CD4-positive, alpha-beta T cell (primary cell): ENCODE measurements at regions not wholly inside any gene's neighbourhood (a gene's known extent, or its start where the extent isn't known, plus 50 kb on each side); places are given as distances from the start of the nearest gene placed in this dataset.

ENCODE experiments used
- ATAC-seq: fragments of 200-7000 bp; cut with Tn5 transposase; one replicate; pipeline ENCODE4 v1.10.0; 2022; ENCODE audit warnings: mild to moderate bottlenecking; ENCODE audit not compliant: poor library complexity
- CTCF ChIA-PET: fragments of 350-600 bp; sonication (Branson Sonifier 250); formaldehyde crosslinking; loops from one replicate; lab custom pipeline; 2021; ENCODE audit warnings: antibody characterized with exemption, inconsistent platforms; lab: Charles Lee
- POLR2A ChIA-PET: fragments of 350-600 bp; sonication (Branson Sonifier 250); formaldehyde crosslinking; loops from one replicate; lab custom pipeline; 2021; ENCODE audit warnings: antibody characterized with exemption, inconsistent platforms; lab: Charles Lee
- DNase-seq, 14 experiments: peaks; one replicate each; pipeline ENCODE4 v3.0.0-alpha.2; 2013 to 2020; ENCODE audit warnings: mixed read lengths in 2 of 14
- H3K27ac ChIP-seq, 2 donors: one replicate each; pipeline versions ENCODE4 v1.5.1 to v1.7.0; 2013; ENCODE audit warnings: low read length in 2 of 2, low read depth in 1 of 2, mild to moderate bottlenecking in 1 of 2
- H3K27me3 ChIP-seq, 2 experiments: 1 replicate in 1 of 2; 2 replicates in 1 of 2; pipeline versions ENCODE4 v1.6.1 to v1.7.0; 2013; ENCODE audit warnings: low read length in 2 of 2, control low read depth in 1 of 2, mild to moderate bottlenecking in 1 of 2, moderate library complexity in 1 of 2; ENCODE audit not compliant: insufficient read depth in 2 of 2, control insufficient read depth in 1 of 2
- H3K36me3 ChIP-seq: one replicate; pipeline ENCODE4 v1.6.1; 2013; ENCODE audit warnings: low read length, control low read depth; ENCODE audit not compliant: insufficient read depth
- H3K4me1 ChIP-seq: one replicate; pipeline ENCODE4 v1.6.1; 2013; ENCODE audit warnings: low read length, control low read depth; ENCODE audit not compliant: insufficient read depth
- H3K4me3 ChIP-seq: one replicate; pipeline ENCODE4 v1.5.1; 2013; ENCODE audit warnings: mild to moderate bottlenecking, low read length, moderate library complexity
- H3K9me3 ChIP-seq, 2 experiments: 1 replicate in 1 of 2; 2 replicates in 1 of 2; pipeline versions ENCODE4 v1.6.1 to v1.7.0; 2013; ENCODE audit warnings: low read length in 2 of 2, mild to moderate bottlenecking in 2 of 2, control low read depth in 1 of 2, moderate library complexity in 1 of 2; ENCODE audit not compliant: control insufficient read depth in 1 of 2, insufficient read depth in 1 of 2
- H3K27ac Mint-ChIP-seq: one replicate; pipeline ENCODE4 v1.8.0; 2020; ENCODE audit warnings: mixed read lengths
- H3K27me3 Mint-ChIP-seq: one replicate; pipeline ENCODE4 v1.8.0; 2021; ENCODE audit warnings: mixed read lengths
- H3K36me3 Mint-ChIP-seq: one replicate; pipeline ENCODE4 v1.8.0; 2021; ENCODE audit warnings: low read depth, mixed read lengths
- H3K4me1 Mint-ChIP-seq: one replicate; pipeline ENCODE4 v1.8.0; 2021; ENCODE audit warnings: low read depth, mixed read lengths
- H3K4me3 Mint-ChIP-seq: one replicate; pipeline ENCODE4 v1.8.0; 2020; ENCODE audit warnings: mild to moderate bottlenecking, mixed read lengths
- H3K9me3 Mint-ChIP-seq: one replicate; pipeline ENCODE4 v1.8.0; 2020; ENCODE audit warnings: mixed read lengths
- intact Hi-C, 2 experiments: fragments of 100-400 bp; cut with DNase I in 1 of 2; cut with micrococcal nuclease in 1 of 2; formaldehyde crosslinking; loops; one replicate each; pipeline versions ENCODE4 v1.15.1 to v1.9.0; 2023 to 2025; cut with DNase I, micrococcal nuclease
- TF ChIP-seq, protein P1 (sequence below): fragments of 200-600 bp; IDR thresholded peaks from one replicate; pipeline ENCODE4 v1.8.0; 2022; ENCODE audit warnings: antibody characterized with exemption, mild to moderate bottlenecking

DNA sequence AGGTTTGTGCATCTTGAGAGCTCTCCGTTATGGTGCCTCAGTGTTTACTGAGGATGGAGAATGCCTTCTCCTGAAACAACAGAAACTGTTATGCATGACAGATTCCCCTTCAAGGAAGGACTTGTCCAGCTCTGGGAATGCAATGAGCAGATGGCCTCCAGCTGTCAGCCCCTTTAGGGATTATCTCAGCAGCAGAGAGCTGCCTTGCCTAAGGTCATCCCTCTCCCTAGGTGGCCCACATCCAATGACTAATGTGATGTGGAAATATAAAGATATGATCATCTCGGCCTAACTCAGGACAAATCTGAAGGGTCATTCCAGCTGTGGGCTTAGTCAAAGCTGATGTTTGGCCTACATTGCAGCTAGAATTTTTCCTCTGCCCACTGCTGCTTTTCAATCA is 214.3 kb upstream of the N4BP1 start:
- Histone ChIP-seq H3K36me3 (no peaks in the 10 kb centered on the region), H3K9me3 (peaks cover 0 to 5% of the 10 kb centered on the region in 2 experiments), H3K27me3 (no peaks in the 10 kb centered on the region), H3K4me1 (no peaks in the 10 kb centered on the region), H3K27ac (no peak overlapping the region), H3K4me3 (no peak overlapping the region)
- TF ChIP-seq, protein P1, sequence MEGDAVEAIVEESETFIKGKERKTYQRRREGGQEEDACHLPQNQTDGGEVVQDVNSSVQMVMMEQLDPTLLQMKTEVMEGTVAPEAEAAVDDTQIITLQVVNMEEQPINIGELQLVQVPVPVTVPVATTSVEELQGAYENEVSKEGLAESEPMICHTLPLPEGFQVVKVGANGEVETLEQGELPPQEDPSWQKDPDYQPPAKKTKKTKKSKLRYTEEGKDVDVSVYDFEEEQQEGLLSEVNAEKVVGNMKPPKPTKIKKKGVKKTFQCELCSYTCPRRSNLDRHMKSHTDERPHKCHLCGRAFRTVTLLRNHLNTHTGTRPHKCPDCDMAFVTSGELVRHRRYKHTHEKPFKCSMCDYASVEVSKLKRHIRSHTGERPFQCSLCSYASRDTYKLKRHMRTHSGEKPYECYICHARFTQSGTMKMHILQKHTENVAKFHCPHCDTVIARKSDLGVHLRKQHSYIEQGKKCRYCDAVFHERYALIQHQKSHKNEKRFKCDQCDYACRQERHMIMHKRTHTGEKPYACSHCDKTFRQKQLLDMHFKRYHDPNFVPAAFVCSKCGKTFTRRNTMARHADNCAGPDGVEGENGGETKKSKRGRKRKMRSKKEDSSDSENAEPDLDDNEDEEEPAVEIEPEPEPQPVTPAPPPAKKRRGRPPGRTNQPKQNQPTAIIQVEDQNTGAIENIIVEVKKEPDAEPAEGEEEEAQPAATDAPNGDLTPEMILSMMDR, result no peak
- peaks cover 7% of the 10 kb centered on the region for H3K9me3 Mint-ChIP-seq
- DNase-seq, result no peak
- H3K27me3 Mint-ChIP-seq, result no peaks in the 10 kb centered on the region
- POLR2A ChIA-PET, result no interaction called here
- CTCF ChIA-PET, result no interaction called here
- H3K36me3 Mint-ChIP-seq, result no peaks in the 10 kb centered on the region
- H3K27ac Mint-ChIP-seq, result no peak overlapping the region
- no peaks in the 10 kb centered on the region for H3K4me1 Mint-ChIP-seq
- intact Hi-C loops, result no loop called here
- no peak for ATAC-seq
- no peak overlapping the region for H3K4me3 Mint-ChIP-seq

DNA sequence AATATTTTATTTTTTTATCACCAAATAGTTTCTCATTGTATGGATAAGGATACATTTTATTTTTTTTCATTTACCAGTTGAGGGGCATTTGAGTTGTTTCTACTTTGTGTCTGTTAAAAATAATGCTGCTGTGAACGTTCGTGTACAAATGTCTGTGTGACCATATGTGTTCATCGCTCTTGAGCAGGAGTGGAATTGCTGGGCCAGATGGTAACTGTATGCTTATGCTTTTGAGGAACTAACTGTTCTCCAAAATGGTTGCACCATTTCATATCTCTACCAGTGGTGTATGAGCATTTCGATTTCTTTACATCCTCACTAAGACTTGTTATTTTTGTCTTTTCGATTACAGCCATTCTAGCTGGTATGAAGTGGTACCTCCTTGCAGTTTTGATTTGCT is 212.5 kb upstream of the N4BP1 start:
- Mint-ChIP-seq H3K27ac (no peak overlapping the region), H3K4me1 (no peaks in the 10 kb centered on the region), H3K9me3 (peaks cover 6% of the 10 kb centered on the region), H3K27me3 (no peaks in the 10 kb centered on the region), H3K4me3 (no peak overlapping the region), H3K36me3 (no peaks in the 10 kb centered on the region)
- ChIA-PET POLR2A (no interaction called here), CTCF (no interaction called here)
- Histone ChIP-seq H3K4me1 (no peaks in the 10 kb centered on the region), H3K36me3 (no peaks in the 10 kb centered on the region), H3K27me3 (no peaks in the 10 kb centered on the region), H3K9me3 (peaks cover 5% of the 10 kb centered on the region in 2 experiments), H3K4me3 (no peak overlapping the region), H3K27ac (no peak overlapping the region)
- DNase-seq (no peak), ATAC-seq (no peak)
- TF ChIP-seq, protein P1, result no peak
- intact Hi-C loops, result no loop called here

DNA sequence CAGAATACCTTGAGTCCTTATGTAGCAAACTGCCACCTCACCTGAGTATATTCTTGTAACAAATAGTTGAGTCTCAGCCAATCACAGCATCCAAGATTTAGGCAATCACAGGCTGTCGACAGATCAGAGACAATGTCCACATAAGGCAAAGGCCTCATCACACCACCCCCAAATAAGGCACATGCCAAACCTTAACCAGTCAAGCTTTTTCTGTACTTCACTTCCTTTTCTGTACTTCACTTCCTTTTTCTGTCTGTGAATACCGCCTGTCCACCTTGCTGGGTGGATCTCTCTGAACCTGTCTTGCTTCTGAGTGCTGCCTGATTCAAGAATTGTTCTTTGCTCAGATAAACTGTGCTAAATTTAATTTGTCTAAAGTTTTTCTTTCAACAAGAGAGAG is 210.4 kb upstream of the N4BP1 start:
- Mint-ChIP-seq H3K4me1 (no peaks in the 10 kb centered on the region), H3K27me3 (no peaks in the 10 kb centered on the region), H3K4me3 (no peak overlapping the region), H3K27ac (no peak overlapping the region), H3K9me3 (peaks cover 6% of the 10 kb centered on the region), H3K36me3 (no peaks in the 10 kb centered on the region)
- ATAC-seq, result no peak
- H3K27me3 ChIP-seq, result no peaks in the 10 kb centered on the region
- H3K36me3 ChIP-seq, result no peaks in the 10 kb centered on the region
- peaks cover 5 to 11% of the 10 kb centered on the region in 2 experiments for H3K9me3 ChIP-seq
- no peaks in the 10 kb centered on the region for H3K4me1 ChIP-seq
- DNase-seq, result no peak
- ChIA-PET POLR2A (no interaction called here), CTCF (no interaction called here)
- TF ChIP-seq, protein P1, result no peak
- no peak overlapping the region for H3K4me3 ChIP-seq
- intact Hi-C loops, result no loop called here
- H3K27ac ChIP-seq, result no peak overlapping the region
